Skeletal muscle cell (primary cell): ENCODE measurements at regions not wholly inside any gene's neighbourhood (a gene's known extent, or its start where the extent isn't known, plus 50 kb on each side); places are given as distances from the start of the nearest gene placed in this dataset.
"Not testable (repeated sequence)": the region's sequence is repeated elsewhere in the genome, so short reads cannot be mapped to it uniquely, and the experiment has no call there.

Experiments used
- DNase-seq: peaks from one replicate; pipeline ENCODE4 v3.0.0-alpha.2; 2010; ENCODE audit warnings: low read depth
- H3K4me3 ChIP-seq: 2 replicates; pipeline ENCODE4 v1.5.1; 2011; ENCODE audit warnings: low read depth, mild to moderate bottlenecking, control low read depth, low read length, moderate library complexity

GRCh38 chr14:25375639-25376038, 325.7 kb upstream of the STXBP6 start:
- H3K4me3 ChIP-seq, result no peak overlapping the region
- DNase-seq, result no peak

GRCh38 chr14:25371068-25371467, 321.1 kb upstream of the STXBP6 start:
- no peak overlapping the region for H3K4me3 ChIP-seq
- DNase-seq, result no peak

- DNase-seq, H3K4me3 ChIP-seq: not testable (repeated sequence)
These were observed 320.1 kb upstream of the STXBP6 start for GRCh38 chr14:25370057-25370456.

- H3K4me3 ChIP-seq, result no peak overlapping the region
- DNase-seq, result no peak
These were observed 308.4 kb upstream of the STXBP6 start for GRCh38 chr14:25358330-25358729.

DNA sequence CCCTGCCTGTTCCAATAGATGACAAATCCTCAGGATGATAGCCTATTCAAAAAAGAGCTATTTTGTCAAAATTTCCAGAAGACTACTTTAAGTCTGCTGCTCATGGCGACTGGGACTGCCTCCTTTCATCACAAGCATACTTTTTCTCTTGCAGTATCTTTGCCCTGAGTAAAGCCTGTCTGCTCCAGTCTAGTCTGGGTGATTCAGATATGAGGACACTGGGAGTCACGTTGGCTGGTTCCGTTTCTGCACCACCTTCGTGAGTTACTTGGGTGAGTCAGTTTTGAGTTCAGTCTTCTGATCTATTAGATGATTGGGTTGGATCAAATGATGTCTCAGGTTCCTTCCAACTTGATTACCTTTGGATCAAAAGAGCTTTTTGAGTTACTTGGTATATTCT, 301.3 kb upstream of the STXBP6 start:
- H3K4me3 ChIP-seq, result no peak overlapping the region
- DNase-seq, result no peak

- H3K4me3 ChIP-seq, result no peak overlapping the region
- no peak for DNase-seq
These were observed 300.9 kb upstream of the STXBP6 start for GRCh38 chr14:25350802-25351201.

- no peak overlapping the region for H3K4me3 ChIP-seq
- no peak for DNase-seq
These were observed 300.1 kb upstream of the STXBP6 start for GRCh38 chr14:25350021-25350420.

DNA sequence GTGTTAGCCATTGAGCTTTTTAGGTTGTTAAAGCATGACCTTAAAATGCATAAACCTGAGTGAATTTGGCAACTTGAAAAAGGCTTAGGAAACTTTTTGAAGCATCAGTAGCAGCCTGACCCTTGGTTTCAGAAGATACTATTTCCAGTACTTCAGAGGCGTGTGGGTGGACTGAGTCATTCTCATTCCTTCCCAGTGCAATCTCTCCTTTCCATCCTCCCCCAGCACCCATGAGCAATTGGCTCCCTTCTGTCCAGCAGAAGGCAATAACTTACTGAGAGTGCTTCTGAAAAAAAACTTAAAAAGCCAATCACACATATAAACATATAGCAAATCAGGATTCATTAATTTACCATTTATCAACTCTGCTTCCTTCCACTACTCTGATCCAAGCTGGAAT, 299.3 kb upstream of the STXBP6 start:
- H3K4me3 ChIP-seq, result no peak overlapping the region
- DNase-seq, result no peak

- no peak overlapping the region for H3K4me3 ChIP-seq
- DNase-seq, result no peak
These were observed 290.9 kb upstream of the STXBP6 start for GRCh38 chr14:25340882-25341281.

DNA sequence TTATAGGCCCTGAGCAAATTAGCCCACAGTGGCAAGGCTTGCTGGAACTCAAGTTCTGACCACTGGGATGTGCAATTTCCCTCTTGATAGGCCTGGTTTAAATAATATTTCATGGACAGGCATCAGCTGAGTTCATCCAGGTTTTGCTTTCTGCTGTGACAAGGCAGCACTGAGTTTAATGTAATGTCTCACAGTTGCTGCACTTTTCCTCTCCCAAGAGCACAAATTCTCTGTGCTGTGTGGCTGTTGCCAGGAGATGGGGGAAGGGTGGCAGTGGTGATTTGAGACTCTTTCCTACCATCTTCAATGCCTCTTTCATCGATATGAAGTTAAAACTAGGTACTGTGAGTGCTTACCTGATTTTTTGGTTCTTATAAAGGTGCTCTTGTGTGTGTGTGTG, 272.8 kb upstream of the STXBP6 start:
- no peak for DNase-seq

DNA sequence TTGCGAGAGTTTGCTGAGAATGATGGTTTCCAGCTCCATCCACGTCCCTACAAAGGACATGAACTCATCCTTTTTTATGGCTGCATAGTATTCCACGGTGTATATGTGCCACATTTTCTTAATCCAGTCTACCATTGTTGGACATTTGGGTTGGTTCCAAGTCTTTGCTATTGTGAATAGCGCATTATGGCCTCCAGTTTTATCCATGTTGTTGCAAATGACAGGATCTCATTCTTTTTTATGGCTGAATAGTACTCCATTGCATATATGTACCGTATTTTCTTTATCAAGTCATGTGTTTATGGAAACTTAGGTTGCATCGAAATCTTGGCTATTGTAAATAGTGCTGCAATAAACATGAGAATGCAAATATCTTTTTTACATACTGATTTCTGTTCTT, 266.1 kb upstream of the STXBP6 start:
- DNase-seq, H3K4me3 ChIP-seq: not testable (repeated sequence)

More for the DNA sequence above, 272.8 kb upstream of the STXBP6 start:
- no peak overlapping the region for H3K4me3 ChIP-seq

DNA sequence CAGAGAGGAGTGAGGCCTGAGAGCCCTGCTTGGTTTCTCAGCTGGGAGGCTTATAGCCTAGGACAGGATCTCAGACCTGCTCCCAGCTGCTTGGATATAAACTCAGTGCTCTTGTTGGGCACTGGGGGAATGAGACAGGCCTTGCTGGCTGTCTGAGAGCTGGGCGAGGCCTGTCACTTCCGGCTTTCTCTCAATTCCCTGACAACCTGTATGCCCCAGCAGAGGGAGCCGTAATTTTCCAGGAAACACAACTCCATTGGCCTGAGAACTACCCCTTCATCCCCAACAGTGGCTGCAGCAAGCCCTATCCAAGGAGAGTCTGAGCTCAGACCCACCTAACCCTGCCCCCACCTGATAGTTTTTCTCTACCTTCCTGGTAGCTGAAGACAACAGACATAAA, 258.3 kb upstream of the STXBP6 start:
- DNase-seq, result no peak
- H3K4me3 ChIP-seq, result no peak overlapping the region

- no peak for DNase-seq
- H3K4me3 ChIP-seq, result no peak overlapping the region
These were observed 254.0 kb upstream of the STXBP6 start for GRCh38 chr14:25303934-25304333.

GRCh38 chr14:25298238-25298637, 248.3 kb upstream of the STXBP6 start:
- DNase-seq, result no peak
- H3K4me3 ChIP-seq, result no peak overlapping the region

DNA sequence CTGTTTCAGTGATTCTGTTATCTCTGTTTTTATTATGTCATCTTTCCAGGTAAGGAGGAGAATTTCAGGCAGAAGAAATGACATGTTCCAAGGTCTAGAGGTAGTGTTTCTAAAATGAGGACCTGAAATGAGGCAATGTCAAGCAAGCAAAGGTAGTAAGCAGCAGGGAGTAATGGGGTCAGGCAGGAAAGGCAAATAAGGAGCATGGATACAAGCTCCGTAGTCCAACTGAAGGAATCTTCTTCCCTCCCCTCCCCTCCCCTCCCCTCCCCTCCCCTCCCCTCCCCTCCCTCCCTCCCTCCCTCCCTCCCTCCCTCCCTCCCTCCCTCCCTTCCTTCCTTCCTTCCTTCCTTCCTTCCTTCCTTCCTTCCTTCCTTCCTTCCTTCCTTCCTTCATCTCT, 240.2 kb upstream of the STXBP6 start:
- DNase-seq, H3K4me3 ChIP-seq: not testable (repeated sequence)

DNA sequence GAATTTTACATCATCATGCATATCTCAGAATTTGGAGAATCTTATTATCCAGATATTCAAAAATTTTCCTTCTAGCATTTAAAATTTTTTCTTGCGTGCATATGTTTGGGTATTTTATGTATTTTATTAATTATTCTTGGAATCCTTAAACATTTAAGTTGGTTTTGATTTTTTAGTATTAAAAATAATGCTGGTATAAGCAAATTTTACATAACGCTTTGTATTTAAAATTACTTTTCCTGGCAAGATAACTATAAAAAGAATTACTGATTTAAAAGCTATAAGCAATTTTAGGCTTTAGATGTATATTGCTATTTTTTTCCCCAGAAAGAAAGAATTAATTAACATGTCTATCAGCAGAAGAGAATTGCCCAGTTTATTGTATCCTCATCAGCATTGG, 224.6 kb upstream of the STXBP6 start:
- H3K4me3 ChIP-seq, result no peak overlapping the region
- no peak for DNase-seq

DNA sequence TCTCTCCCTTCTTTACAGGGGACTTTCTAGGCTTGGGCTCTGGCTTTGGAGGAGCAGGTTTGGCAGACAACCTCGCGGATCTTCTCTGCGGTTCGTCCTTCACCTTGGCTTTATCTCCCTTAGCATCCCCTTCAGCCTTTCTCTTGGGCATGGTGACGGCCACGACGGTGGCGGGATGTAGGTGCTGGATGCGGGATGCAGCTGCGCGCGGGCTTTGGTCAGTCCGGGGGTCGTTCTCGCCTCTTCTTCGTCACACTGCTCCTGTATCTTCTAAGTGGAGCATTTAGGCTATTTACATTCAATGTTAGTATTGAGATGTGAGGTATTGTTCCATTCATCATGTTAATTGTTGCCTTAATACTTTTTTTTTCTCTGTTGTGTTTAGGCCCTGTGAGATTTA, 217.2 kb upstream of the STXBP6 start:
- H3K4me3 ChIP-seq, result no peak overlapping the region
- no peak for DNase-seq

- DNase-seq, result no peak
These were observed 209.5 kb upstream of the STXBP6 start for GRCh38 chr14:25259470-25259869.

DNA sequence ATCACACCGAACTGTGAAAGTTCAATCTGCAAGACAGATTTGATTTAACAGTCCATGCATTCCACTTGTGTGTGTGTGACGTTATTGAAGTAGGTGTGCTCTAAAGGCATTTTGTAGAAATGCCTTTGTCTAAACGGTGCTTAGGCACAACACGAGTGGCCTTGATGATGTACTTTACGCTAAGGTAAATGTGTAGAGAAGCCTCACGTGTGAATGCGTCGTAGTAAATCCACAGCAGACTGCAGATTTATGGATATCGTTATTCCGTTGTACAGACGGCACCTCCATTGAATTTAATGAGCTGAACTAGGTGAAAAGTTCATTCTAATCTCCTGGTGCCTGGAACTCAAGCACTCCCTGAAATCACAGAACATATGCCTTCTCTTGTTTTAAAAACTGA, 202.8 kb upstream of the STXBP6 start:
- H3K4me3 ChIP-seq, result no peak overlapping the region
- no peak for DNase-seq

More at GRCh38 chr14:25259470-25259869, 209.5 kb upstream of the STXBP6 start:
- no peak overlapping the region for H3K4me3 ChIP-seq

DNA sequence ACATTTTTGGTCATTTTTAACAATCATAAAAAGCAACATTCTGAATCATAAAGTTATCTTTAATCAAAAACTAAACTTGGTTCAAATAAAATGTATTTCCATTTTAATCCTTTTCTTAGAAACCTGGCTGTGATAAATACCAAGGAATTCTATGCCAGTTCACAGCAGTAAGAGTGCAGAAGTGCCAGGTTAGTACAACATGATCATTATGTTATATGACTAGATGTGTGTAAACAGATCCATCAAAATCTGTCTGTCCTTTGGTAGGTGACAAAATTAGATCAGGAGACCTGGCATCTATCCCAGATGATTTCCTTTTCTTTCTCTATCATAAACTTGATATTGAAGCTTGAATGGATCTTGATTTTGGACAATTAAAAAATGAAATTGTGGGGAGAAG, 200.6 kb upstream of the STXBP6 start:
- DNase-seq, result no peak
- H3K4me3 ChIP-seq, result no peak overlapping the region

DNA sequence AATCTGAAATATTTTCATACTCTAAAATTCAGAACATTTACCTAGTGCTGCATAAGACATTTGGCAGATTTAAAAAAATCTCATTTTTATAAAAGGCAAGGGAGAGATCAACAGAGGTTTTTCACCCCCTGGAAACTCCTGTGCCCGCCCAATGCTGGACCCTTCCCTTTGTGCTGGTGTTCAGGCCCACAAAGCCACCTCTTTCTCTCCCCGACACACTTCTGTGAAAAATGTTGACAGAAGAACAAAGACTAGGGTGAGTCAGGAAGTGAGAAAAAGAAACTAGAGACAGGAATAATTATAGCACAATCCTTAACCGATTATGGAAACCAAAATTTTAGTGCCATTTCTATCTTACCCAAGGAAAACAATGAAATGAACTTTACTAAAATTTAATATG, 197.7 kb upstream of the STXBP6 start:
- DNase-seq, result no peak
- H3K4me3 ChIP-seq, result no peak overlapping the region

GRCh38 chr14:25246751-25247150, 196.8 kb upstream of the STXBP6 start:
- DNase-seq, result no peak
- no peak overlapping the region for H3K4me3 ChIP-seq
